ENCODE measurements at regions not wholly inside any gene's neighbourhood (a gene's known extent, or its start where the extent isn't known, plus 50 kb on each side); places are given as distances from the start of the nearest gene placed in this dataset.

- no peak overlapping the region for H3K9ac ChIP-seq (ENCODE audit: control insufficient read depth, insufficient read depth, low read length)
- no peaks in the 10 kb centered on the region for H3K79me2 ChIP-seq (ENCODE audit: control insufficient read depth, insufficient read depth, low read length)
- H3K36me3 ChIP-seq (ENCODE audit: control insufficient read depth in 2 of 2, insufficient read depth in 2 of 2, low read length in 1 of 2), result no peaks in the 10 kb centered on the region
- no peak overlapping the region for H3K4me3 ChIP-seq
- H3K27me3 ChIP-seq (replicated peaks in 1 of 2; ENCODE audit: control insufficient read depth in 2 of 2, insufficient read depth in 2 of 2, low read length in 1 of 2), result no peaks in the 10 kb centered on the region
- TF ChIP-seq MEF2A (IDR thresholded peaks at IDR 0.05; ENCODE audit: insufficient read depth, low read depth, low read length) (no peak), NR2C1 (IDR thresholded peaks at IDR 0.05) (no peak), MEF2B (IDR thresholded peaks at IDR 0.05; ENCODE audit: partially characterized antibody, poor library complexity, severe bottlenecking) (no peak), SPI1 (IDR thresholded peaks at IDR 0.05; ENCODE audit: borderline replicate concordance, insufficient read depth, low read depth, low read length) (no peak), SUPT20H (IDR thresholded peaks at IDR 0.05; ENCODE audit: borderline replicate concordance, control insufficient read depth, low read depth, low read length) (no peak), TBL1XR1 (IDR thresholded peaks at IDR 0.05; ENCODE audit: low read depth, low read length) (no peak), RAD21 (IDR thresholded peaks at IDR 0.05; ENCODE audit: insufficient read depth, low read depth, low read length) (no peak), PBX3 (IDR thresholded peaks at IDR 0.05; ENCODE audit: insufficient replicate concordance, low read depth, low read length) (no peak), MLLT1 (IDR thresholded peaks at IDR 0.05) (no peak), NFXL1 (IDR thresholded peaks at IDR 0.05; ENCODE audit: borderline replicate concordance) (no peak), ZNF622 (IDR thresholded peaks at IDR 0.05) (no peak), BRCA1 (IDR thresholded peaks at IDR 0.05; ENCODE audit: low read depth, low read length) (no peak)
- intact Hi-C loops (cut with micrococcal nuclease; ENCODE audit: unreplicated experiment), result no loop called here
- ChIA-PET POLR2A (no interaction called here), RAD21 (ENCODE audit: unreplicated experiment) (no interaction called here), SMC1A (ENCODE audit: uncharacterized antibody, unreplicated experiment) (no interaction called here), CTCF (interaction anchor here (0.7 kb wide), 1 partner anchor 19 kb away, joined by 3 read pairs; no protein-coding TSS in a partner anchor)
- no peaks in the 10 kb centered on the region for H4K20me1 ChIP-seq (ENCODE audit: control insufficient read depth, insufficient read depth)
- no peak for ATAC-seq
- 75% methylated on average over 2 of the region's 2 CpGs for WGBS (ENCODE audit: insufficient coverage, insufficient replicate concordance, low lambda C conversion rate, missing lambda C conversion rate)
- H3K27ac ChIP-seq (ENCODE audit: control insufficient read depth, insufficient read depth), result no peak overlapping the region
- no peak overlapping the region for H3K4me2 ChIP-seq (ENCODE audit: control insufficient read depth, insufficient read depth)
- in situ Hi-C loops (cut with MboI), result no loop called here
- no peaks in the 10 kb centered on the region for H3K4me1 ChIP-seq (ENCODE audit: control insufficient read depth, insufficient read depth, low read length)
- DNase-seq (ENCODE audit: low read depth, low spot score), result no peak
- H2AFZ ChIP-seq (ENCODE audit: control insufficient read depth, low read depth, low read length), result no peak overlapping the region
- no peaks in the 10 kb centered on the region for H3K9me3 ChIP-seq (replicated peaks; ENCODE audit: control insufficient read depth, insufficient read depth, low read length)
- FAIRE-seq, result no peak
- BruUV-seq (replicated peaks), result no TSS peak
Measured at GRCh38 chr2:189306525-189306924, 127.0 kb upstream of the COL5A2 start.

Measured in GM12878 (cell line).